Suprapubic skin (tissue), 4 donors: ENCODE measurements at regions not wholly inside any gene's neighbourhood (a gene's known extent, or its start where the extent isn't known, plus 50 kb on each side); places are given as distances from the start of the nearest gene placed in this dataset.

Source experiments
- EP300 ChIP-seq: sonication (generic); formaldehyde crosslinking; IDR thresholded peaks from one replicate; pipeline ENCODE4 v1.6.1; 2017; ENCODE audit warnings: antibody characterized with exemption
- POLR2AphosphoS5 ChIP-seq, 3 donors: sonication (generic); formaldehyde crosslinking; IDR thresholded peaks; one replicate each; pipeline ENCODE4 v1.6.1; 2017; ENCODE audit warnings: antibody characterized with exemption in 3 of 3
- TF ChIP-seq, protein P1 (sequence below), 2 donors: fragments of 200-600 bp in 1 of 2; fragments of 450-650 bp in 1 of 2; sonication (generic) in 1 of 2; IDR thresholded peaks; one replicate each; pipeline ENCODE4 v1.5.1; 2016 to 2019; ENCODE audit warnings: antibody characterized with exemption in 2 of 2, mild to moderate bottlenecking in 1 of 2, moderate library complexity in 1 of 2

GRCh38 chr15:91473894-91474545, 374.0 kb downstream of the SV2B start:
- TF ChIP-seq, protein P1, sequence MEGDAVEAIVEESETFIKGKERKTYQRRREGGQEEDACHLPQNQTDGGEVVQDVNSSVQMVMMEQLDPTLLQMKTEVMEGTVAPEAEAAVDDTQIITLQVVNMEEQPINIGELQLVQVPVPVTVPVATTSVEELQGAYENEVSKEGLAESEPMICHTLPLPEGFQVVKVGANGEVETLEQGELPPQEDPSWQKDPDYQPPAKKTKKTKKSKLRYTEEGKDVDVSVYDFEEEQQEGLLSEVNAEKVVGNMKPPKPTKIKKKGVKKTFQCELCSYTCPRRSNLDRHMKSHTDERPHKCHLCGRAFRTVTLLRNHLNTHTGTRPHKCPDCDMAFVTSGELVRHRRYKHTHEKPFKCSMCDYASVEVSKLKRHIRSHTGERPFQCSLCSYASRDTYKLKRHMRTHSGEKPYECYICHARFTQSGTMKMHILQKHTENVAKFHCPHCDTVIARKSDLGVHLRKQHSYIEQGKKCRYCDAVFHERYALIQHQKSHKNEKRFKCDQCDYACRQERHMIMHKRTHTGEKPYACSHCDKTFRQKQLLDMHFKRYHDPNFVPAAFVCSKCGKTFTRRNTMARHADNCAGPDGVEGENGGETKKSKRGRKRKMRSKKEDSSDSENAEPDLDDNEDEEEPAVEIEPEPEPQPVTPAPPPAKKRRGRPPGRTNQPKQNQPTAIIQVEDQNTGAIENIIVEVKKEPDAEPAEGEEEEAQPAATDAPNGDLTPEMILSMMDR (IDR thresholded peaks at IDR 0.05), result no peak
- no peak for TF ChIP-seq POLR2AphosphoS5 (IDR thresholded peaks at IDR 0.05)
- no peak for TF ChIP-seq EP300
